Osteoblast (primary cell): ENCODE measurements at regions not wholly inside any gene's neighbourhood (a gene's known extent, or its start where the extent isn't known, plus 50 kb on each side); places are given as distances from the start of the nearest gene placed in this dataset.
"Not testable (repeated sequence)": the region's sequence is repeated elsewhere in the genome, so short reads cannot be mapped to it uniquely, and the experiment has no call there.

Experiments used
- DNase-seq: peaks from one replicate; pipeline ENCODE4 v3.0.0; 2011; ENCODE audit warnings: low spot score, mixed read lengths; ENCODE audit not compliant: insufficient read length; ENCODE audit errors: missing footprints
- H2AFZ ChIP-seq: 2 replicates; pipeline ENCODE4 v1.6.0; 2011; ENCODE audit warnings: mild to moderate bottlenecking, low read length
- H3K27ac ChIP-seq: 2 replicates; pipeline ENCODE4 v1.5.1; 2011; ENCODE audit warnings: mild to moderate bottlenecking, low read depth, low read length, moderate library complexity
- H3K27me3 ChIP-seq: 2 replicates; pipeline ENCODE4 v1.6.0; 2012; ENCODE audit warnings: mild to moderate bottlenecking, control low read depth, inconsistent platforms, low read length, moderate library complexity; ENCODE audit not compliant: insufficient read depth
- H3K36me3 ChIP-seq: 2 replicates; pipeline ENCODE4 v1.5.1; 2011; ENCODE audit warnings: mild to moderate bottlenecking, low read length, control low read depth, moderate library complexity; ENCODE audit not compliant: insufficient read depth
- H3K4me1 ChIP-seq: 2 replicates; pipeline ENCODE4 v1.5.1; 2011; ENCODE audit warnings: mild to moderate bottlenecking, low read length, control low read depth, moderate library complexity; ENCODE audit not compliant: insufficient read depth
- H3K4me2 ChIP-seq: 2 replicates; pipeline ENCODE4 v1.6.0; 2011; ENCODE audit warnings: mild to moderate bottlenecking, low read length; ENCODE audit not compliant: insufficient read depth
- H3K4me3 ChIP-seq: fragments of 200-600 bp; sonication (generic); 3 replicates; pipeline ENCODE4 v1.5.1; 2012; ENCODE audit warnings: mild to moderate bottlenecking, low read length, inconsistent platforms; ENCODE audit not compliant: insufficient read depth
- H3K79me2 ChIP-seq: 2 replicates; pipeline ENCODE4 v1.6.0; 2012; ENCODE audit warnings: mild to moderate bottlenecking, low read length, control low read depth, inconsistent platforms; ENCODE audit not compliant: insufficient read depth
- H3K9me3 ChIP-seq: 2 replicates; pipeline ENCODE4 v1.5.1; 2011; ENCODE audit warnings: low read depth, low read length, control low read depth
- H4K20me1 ChIP-seq: 2 replicates; pipeline ENCODE4 v1.6.0; 2012; ENCODE audit warnings: mild to moderate bottlenecking, low read length, control low read depth; ENCODE audit not compliant: insufficient read depth
- CTCF ChIP-seq: IDR thresholded peaks from 2 replicates; pipeline ENCODE4 v1.5.1; 2011; ENCODE audit warnings: mild to moderate bottlenecking, low read depth, low read length, moderate library complexity; ENCODE audit errors: extremely low read depth

- not testable (repeated sequence) for H3K4me3 ChIP-seq, H3K4me2 ChIP-seq, H2AFZ ChIP-seq, H3K9me3 ChIP-seq, H4K20me1 ChIP-seq, H3K27ac ChIP-seq, H3K36me3 ChIP-seq, DNase-seq, H3K79me2 ChIP-seq, H3K4me1 ChIP-seq, H3K27me3 ChIP-seq
Observed at GRCh38 chr10:93127642-93128215, 54.0 kb downstream of the CYP26A1 start.

- no peaks in the 10 kb centered on the region for H3K36me3 ChIP-seq
- H3K4me3 ChIP-seq, result no peak overlapping the region
- no peaks in the 10 kb centered on the region for H3K4me1 ChIP-seq
- H3K4me2 ChIP-seq, result no peak overlapping the region
- H3K79me2 ChIP-seq, result no peaks in the 10 kb centered on the region
- no peaks in the 10 kb centered on the region for H4K20me1 ChIP-seq
- no peaks in the 10 kb centered on the region for H3K27me3 ChIP-seq
- no peak overlapping the region for H2AFZ ChIP-seq
- H3K9me3 ChIP-seq, result no peaks in the 10 kb centered on the region
- H3K27ac ChIP-seq, result no peak overlapping the region
- no peak for DNase-seq
- TF ChIP-seq CTCF, result no peak
Observed at GRCh38 chr10:93131986-93132385, 58.3 kb downstream of the CYP26A1 start.

- H4K20me1 ChIP-seq, result no peaks in the 10 kb centered on the region
- no peak for TF ChIP-seq CTCF
- H3K27ac ChIP-seq, result no peak overlapping the region
- no peaks in the 10 kb centered on the region for H3K36me3 ChIP-seq
- H3K4me2 ChIP-seq, result peak overlapping the region; percentile 7
- H3K9me3 ChIP-seq, result no peaks in the 10 kb centered on the region
- no peaks in the 10 kb centered on the region for H3K27me3 ChIP-seq
- peak overlapping the region; percentile 81 for H2AFZ ChIP-seq
- no peaks in the 10 kb centered on the region for H3K4me1 ChIP-seq
- no peaks in the 10 kb centered on the region for H3K79me2 ChIP-seq
- H3K4me3 ChIP-seq, result no peak overlapping the region
- DNase-seq, result peak; percentile 76
Observed at GRCh38 chr10:93138113-93138870, 64.6 kb downstream of the CYP26A1 start.

GRCh38 chr10:93139059-93139655 is 65.5 kb downstream of the CYP26A1 start:
- H3K4me2 ChIP-seq, result no peak overlapping the region
- no peaks in the 10 kb centered on the region for H3K36me3 ChIP-seq
- no peak overlapping the region for H3K27ac ChIP-seq
- H4K20me1 ChIP-seq, result no peaks in the 10 kb centered on the region
- TF ChIP-seq CTCF, result no peak
- H3K27me3 ChIP-seq, result no peaks in the 10 kb centered on the region
- DNase-seq, result no peak
- H3K4me1 ChIP-seq, result no peaks in the 10 kb centered on the region
- no peak overlapping the region for H2AFZ ChIP-seq
- H3K79me2 ChIP-seq, result no peaks in the 10 kb centered on the region
- H3K9me3 ChIP-seq, result no peaks in the 10 kb centered on the region
- H3K4me3 ChIP-seq, result no peak overlapping the region
